HepG2 (cell line): ENCODE measurements at regions not wholly inside any gene's neighbourhood (a gene's known extent, or its start where the extent isn't known, plus 50 kb on each side); places are given as distances from the start of the nearest gene placed in this dataset.

ENCODE experiments used
- DMTF1 ChIP-seq: sonication (generic); formaldehyde crosslinking; IDR thresholded peaks from 2 replicates; pipeline ENCODE4 v1.4.0; 2020; ENCODE audit warnings: mild to moderate bottlenecking, missing genetic modification reagents
- FOXP4 ChIP-seq: sonication (generic); formaldehyde crosslinking; IDR thresholded peaks from 2 replicates; pipeline ENCODE4 v1.4.0; 2020; ENCODE audit warnings: missing genetic modification reagents
- HMG20B ChIP-seq: conservative IDR thresholded peaks from 2 replicates; pipeline ENCODE4 v1.6.1; 2016; ENCODE audit warnings: missing genetic modification reagents, missing compliant biosample characterization
- NPAS2 ChIP-seq: sonication (generic); formaldehyde crosslinking; IDR thresholded peaks from 2 replicates; pipeline ENCODE4 v1.8.0; 2022; ENCODE audit warnings: mild to moderate bottlenecking, missing genetic modification reagents, borderline replicate concordance
- ZNF318 ChIP-seq: sonication (generic); formaldehyde crosslinking; IDR thresholded peaks from 2 replicates; pipeline ENCODE4 v1.4.0; 2020; ENCODE audit warnings: mild to moderate bottlenecking, missing genetic modification reagents
- ZNF792 ChIP-seq: IDR thresholded peaks from 2 replicates; pipeline ENCODE4 v1.6.1; 2016
- TF ChIP-seq, protein P1 (sequence below): conservative IDR thresholded peaks from 2 replicates; pipeline ENCODE4 v1.6.1; 2018; ENCODE audit warnings: missing genetic modification reagents
- TF ChIP-seq, protein P2 (sequence below), 2 experiments: fragments of 450-650 bp in 1 of 2; sonication (generic) in 1 of 2; formaldehyde crosslinking in 1 of 2; IDR thresholded peaks; 2 replicates each; pipeline versions ENCODE4 v1.6.1 to v1.8.0; 2016 to 2022; ENCODE audit warnings: antibody characterized with exemption in 1 of 2, mild to moderate bottlenecking in 1 of 2, missing genetic modification reagents in 1 of 2

DNA sequence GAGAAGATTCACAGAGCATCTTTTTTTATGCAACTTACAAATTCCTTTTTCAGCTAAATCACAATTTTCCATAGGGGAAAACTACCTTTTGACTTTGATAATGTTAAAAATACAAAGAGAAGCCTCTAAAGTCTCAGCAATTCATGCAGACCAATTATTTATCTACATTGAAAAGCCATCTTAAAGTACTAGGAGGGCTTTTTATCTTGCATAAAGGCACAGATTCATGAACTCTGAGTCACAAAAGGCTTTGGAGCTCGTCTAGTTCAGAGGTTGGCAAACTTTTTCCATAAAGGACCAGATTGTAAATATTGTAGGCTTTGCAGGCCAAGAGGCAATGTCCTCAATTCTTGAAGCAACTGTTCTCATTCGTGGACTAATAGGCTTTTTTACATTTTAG lies 210.4 kb upstream of the HDX start:
- TF ChIP-seq ZNF318 (CRISPR knock-in tag): no peak
- TF ChIP-seq, protein P1, sequence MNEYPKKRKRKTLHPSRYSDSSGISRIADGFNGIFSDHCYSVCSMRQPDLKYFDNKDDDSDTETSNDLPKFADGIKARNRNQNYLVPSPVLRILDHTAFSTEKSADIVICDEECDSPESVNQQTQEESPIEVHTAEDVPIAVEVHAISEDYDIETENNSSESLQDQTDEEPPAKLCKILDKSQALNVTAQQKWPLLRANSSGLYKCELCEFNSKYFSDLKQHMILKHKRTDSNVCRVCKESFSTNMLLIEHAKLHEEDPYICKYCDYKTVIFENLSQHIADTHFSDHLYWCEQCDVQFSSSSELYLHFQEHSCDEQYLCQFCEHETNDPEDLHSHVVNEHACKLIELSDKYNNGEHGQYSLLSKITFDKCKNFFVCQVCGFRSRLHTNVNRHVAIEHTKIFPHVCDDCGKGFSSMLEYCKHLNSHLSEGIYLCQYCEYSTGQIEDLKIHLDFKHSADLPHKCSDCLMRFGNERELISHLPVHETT (CRISPR knock-in tag): no peak
- no peak for TF ChIP-seq ZNF792 (CRISPR knock-in tag)
- TF ChIP-seq, protein P2, sequence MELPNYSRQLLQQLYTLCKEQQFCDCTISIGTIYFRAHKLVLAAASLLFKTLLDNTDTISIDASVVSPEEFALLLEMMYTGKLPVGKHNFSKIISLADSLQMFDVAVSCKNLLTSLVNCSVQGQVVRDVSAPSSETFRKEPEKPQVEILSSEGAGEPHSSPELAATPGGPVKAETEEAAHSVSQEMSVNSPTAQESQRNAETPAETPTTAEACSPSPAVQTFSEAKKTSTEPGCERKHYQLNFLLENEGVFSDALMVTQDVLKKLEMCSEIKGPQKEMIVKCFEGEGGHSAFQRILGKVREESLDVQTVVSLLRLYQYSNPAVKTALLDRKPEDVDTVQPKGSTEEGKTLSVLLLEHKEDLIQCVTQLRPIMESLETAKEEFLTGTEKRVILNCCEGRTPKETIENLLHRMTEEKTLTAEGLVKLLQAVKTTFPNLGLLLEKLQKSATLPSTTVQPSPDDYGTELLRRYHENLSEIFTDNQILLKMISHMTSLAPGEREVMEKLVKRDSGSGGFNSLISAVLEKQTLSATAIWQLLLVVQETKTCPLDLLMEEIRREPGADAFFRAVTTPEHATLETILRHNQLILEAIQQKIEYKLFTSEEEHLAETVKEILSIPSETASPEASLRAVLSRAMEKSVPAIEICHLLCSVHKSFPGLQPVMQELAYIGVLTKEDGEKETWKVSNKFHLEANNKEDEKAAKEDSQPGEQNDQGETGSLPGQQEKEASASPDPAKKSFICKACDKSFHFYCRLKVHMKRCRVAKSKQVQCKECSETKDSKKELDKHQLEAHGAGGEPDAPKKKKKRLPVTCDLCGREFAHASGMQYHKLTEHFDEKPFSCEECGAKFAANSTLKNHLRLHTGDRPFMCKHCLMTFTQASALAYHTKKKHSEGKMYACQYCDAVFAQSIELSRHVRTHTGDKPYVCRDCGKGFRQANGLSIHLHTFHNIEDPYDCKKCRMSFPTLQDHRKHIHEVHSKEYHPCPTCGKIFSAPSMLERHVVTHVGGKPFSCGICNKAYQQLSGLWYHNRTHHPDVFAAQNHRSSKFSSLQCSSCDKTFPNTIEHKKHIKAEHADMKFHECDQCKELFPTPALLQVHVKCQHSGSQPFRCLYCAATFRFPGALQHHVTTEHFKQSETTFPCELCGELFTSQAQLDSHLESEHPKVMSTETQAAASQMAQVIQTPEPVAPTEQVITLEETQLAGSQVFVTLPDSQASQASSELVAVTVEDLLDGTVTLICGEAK (IDR thresholded peaks at IDR 0.05): no peak
- TF ChIP-seq, protein P2 (CRISPR knock-in tag; IDR thresholded peaks at IDR 0.05): no peak
- no peak for TF ChIP-seq DMTF1
- TF ChIP-seq HMG20B (CRISPR knock-in tag): no peak
- TF ChIP-seq FOXP4 (CRISPR knock-in tag): no peak
- TF ChIP-seq NPAS2 (CRISPR knock-in tag): no peak
